GM21529 (cell line): ENCODE measurements at regions not wholly inside any gene's neighbourhood (a gene's known extent, or its start where the extent isn't known, plus 50 kb on each side); places are given as distances from the start of the nearest gene placed in this dataset.

Experiments used
- ATAC-seq: cut with Tn5 transposase; IDR thresholded peaks from one replicate; pipeline ENCODE4 v1.9.1; 2021; ENCODE audit not compliant: unreplicated experiment

DNA sequence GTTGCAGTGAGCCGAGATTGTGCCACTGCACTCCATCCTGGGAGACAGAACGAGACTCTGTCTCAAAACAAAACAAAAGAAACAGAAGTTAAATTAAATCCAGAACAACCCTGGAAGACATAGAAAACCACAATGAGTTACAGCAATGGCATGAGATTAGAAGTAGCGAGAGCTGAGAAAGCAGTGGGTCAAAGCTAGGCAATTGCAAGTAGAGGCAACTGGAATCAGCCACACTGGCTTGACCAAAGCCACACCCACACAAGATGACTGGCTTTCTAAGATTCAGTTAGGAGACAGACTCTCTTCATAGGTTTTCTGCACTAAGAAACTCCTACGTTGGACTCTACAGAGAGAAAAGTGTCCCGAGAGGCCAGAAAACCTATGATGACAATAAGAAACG is 443.0 kb downstream of the GPM6A start:
- no peak for ATAC-seq

DNA sequence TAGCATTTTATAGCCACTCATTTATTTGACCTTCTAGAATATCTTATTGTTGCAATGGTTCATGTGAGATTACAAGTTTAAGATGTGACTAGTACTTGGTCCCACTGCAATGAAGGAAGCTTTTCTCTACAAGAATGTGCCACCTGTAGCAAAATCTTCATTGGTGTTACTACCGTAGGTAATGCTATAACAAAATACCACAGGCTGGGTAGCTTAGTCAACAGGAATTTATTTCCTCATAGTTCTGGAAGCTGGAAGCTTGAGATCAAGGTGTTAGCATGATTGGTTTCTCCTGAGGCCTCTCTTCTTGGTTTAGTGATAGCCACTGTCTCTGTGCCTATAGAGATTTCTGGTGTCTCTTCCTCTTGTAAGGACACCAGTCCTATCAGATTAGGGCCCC is 441.0 kb downstream of the GPM6A start:
- no peak for ATAC-seq

DNA sequence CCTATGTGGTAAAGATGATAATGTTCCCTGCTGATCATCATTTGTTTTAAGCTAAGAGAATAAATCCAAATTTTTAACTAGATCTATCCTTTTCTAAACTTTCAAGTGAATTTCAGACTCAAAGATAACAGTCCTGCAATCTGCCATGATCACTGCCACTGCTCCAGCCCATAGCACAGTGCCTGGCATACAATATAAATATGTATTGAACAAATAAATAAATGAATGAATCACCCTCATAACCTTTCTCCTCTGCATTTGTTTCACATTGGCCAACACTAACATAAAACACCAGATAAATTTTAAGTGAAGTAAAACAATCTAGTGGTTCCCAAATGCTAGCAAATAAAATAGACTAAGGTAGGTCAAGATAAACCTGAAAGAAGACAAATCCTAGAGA is 439.0 kb downstream of the GPM6A start:
- no peak for ATAC-seq

DNA sequence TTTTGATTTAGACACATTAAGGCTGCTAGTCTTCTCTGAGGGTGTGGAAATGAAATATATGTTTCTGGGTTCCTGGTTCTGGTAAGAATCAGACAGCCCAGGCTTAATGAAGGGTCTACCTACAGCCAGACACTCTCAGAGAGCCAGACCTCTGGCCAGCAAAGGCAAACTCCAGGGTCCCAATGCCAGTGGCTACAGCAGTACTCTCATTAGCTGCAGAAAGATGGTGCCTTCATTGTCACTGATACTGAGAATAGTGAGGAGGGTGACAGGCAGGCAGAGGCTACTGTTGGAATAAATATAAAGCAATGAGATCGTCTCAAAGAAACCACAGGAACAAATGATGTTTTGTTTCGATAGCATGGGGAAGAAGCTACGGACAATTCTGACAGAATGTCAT is 437.6 kb downstream of the GPM6A start:
- no peak for ATAC-seq

DNA sequence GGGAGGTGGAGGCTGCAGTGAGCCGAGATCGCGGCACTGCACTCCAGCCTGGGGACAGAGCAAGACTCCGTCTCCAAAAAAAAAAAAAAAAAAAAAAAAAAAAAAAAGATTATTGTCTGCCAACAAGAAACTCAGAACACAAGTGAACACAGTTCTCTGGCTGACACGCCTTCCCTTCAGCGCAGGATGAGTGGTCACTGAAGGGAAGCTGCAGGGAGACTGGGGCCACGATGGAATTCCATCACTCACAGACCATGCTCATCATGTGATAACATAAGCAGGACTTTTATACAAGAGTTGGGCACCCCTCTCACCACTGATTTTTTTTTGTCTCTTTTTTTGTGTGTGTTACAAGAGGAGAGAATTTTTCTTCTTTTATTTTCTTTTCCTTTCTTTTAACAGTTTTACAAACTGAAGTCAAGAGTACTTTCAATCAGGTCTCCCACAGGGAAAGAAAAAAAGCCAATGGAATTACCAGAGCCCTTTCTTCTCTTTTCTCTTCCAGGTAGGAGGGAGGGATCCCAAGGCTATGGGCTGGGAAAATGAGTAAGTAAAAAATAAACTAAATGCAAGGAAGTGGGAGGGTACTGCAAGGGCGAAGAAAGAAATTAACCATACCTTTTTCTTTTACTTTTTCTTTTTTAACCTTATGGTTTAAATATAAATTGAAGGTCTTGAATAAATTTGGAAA is 435.6 kb downstream of the GPM6A start:
- no peak for ATAC-seq

DNA sequence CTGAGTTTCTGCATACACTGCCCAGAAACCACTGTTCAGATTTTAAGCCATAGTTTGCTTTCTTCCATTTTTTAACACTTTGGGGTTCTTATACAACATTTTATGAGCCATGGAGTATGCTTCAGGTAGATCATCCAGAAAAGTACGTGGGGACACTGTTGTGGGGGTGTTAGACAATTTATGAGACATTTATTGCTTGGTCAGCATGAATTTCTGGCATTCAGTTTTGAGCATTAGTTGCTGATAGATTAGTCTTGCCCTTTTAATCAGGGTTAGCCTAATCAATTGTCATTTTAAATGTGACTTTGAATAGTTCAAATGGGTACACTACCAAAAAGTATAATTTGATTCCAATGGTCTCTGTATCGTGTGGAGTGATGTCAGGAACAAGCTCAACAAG is 434.9 kb downstream of the GPM6A start:
- ATAC-seq: no peak

DNA sequence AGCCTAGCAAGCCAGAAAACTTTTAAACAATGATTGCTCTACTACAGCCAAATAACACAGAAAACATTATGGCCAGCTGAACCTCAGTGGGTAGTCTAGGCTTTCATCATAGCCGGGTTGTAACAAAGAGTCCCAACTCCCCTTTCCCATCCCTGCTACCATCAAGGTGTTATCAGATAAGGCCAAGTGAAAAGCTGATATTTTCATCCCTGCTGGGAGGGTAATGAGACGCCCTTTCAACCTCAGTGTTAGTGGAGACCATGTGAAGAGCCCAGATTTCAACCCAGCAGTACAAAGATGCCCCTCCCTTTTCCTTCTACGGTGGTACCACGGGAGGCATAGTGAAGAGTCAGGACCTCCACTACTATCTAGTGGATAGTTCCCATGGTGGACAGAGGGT is 433.7 kb downstream of the GPM6A start:
- no peak for ATAC-seq

DNA sequence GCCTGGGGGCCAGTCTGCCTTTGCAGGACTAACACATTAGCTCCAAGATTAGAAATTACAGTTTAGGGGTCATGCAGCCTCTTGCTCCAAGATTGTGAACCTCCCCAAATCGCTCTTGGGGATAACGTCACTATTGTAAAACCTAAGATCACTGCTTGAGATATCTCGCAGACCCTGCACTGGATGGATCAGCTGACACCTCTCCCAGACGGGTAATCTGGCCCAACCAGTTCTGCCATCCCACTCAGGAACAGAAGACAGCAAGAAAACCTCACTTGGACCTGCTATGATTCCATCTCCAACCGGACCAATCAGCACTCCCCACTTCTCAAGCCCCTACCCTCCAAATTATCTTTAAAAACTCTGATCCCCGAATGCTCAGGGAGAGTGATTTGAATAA is 431.2 kb downstream of the GPM6A start:
- no peak for ATAC-seq

DNA sequence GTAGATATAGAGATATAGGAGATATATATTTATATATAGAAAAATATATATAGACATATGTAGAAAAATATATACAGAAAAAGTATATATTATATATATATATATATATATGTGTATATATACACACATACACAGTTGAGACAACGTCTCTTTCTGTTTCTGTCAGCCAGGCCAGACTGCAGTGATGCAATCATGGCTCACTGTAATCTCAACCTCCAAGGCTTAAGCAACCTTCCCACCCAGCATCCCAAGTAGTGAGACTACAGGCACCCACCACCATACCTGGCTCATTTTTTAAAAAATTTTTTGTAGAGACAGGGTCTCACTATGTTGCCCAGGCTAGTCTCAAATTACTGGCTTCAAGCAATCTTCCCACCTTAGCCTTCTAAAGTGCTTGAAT is 426.3 kb downstream of the GPM6A start:
- ATAC-seq: no peak

DNA sequence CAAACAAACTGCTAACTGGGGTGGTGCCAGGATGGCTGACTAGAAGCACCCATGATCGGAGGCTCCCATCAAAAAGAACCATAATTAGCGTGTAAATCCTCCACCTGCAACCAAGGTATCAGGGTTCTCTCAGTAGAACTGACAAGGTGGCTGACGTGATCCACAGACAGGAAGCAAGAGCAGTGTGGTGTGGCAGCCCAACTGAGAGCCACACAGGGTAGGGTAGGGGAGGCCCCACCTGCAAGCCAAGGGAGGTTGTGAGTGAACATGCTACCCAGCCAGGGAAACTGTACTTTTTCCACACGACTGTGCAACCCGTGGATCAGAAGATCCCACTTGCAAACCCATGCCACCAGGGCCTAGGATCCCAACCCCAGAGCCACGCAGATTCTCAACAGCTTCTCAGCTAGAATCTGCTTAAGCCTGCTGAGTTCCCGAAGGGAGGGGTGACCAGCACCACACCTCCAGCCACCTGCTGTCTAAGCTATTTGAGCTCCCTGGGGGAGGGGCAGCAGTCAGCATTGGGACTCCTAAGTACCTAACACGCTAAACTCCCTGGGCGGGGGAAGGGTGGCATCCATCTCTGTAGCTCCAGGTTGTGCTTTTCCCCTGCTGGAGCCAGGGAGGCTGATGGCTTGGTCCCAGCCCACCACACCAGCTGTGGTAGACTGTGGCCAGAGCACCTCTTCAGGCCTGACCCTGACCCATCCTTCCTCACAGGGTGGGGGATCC is 425.1 kb downstream of the GPM6A start:
- no peak for ATAC-seq

DNA sequence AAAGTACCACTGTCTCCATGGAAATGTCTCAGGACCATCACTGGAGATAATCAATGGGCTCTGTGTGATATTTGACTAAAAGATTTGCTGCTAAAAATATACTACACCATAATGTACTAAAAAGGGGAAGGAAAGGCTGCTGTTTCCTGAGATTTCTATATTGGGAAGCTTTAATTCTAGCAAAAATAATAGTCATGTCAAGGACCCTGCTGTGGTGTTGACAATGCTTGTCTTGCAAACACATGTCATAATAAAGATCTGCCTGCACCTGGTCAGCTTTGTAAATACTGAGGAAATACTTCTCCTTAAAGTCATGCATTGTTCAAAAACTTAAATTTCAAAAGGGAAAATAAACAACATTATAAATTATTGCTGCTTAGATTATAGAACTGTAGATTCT is 417.9 kb downstream of the GPM6A start:
- no peak for ATAC-seq

DNA sequence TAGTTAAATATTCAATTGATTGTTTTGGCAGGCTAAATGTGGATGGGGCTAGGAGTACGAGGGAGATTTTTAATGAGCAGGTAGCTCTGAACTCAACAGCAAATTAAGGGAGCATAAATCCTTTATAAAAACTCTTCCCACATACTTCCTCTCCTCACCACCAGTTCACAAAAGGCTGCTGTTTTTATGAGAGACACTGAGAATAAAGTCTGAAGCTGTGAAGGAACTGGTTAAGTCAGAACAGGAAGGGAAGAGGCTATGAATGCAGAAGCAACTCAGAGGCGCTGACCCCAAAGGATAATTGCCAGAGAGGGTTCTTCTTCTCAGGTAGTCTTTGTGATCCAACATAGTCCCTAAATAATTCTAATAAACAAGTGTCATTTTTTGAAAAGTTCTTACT is 406.1 kb downstream of the GPM6A start:
- ATAC-seq: no peak

DNA sequence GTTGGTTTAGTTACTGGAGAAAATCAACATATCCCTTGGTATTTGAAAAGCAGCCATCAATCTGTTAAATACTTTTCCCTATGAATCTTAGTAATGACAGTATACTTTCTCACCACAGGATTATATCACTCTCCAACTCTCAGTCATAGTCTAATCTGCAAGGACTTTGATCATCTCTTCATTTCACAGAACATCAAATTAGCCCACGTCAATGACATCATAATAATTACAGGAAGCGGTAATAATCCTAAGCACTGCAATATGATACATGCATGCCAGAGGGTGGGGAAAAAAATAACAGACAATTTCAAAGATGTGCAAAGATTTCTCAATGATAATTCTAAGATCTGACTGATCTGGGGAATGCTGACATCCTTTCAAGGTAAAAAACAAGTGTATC is 404.1 kb downstream of the GPM6A start:
- ATAC-seq: no peak

DNA sequence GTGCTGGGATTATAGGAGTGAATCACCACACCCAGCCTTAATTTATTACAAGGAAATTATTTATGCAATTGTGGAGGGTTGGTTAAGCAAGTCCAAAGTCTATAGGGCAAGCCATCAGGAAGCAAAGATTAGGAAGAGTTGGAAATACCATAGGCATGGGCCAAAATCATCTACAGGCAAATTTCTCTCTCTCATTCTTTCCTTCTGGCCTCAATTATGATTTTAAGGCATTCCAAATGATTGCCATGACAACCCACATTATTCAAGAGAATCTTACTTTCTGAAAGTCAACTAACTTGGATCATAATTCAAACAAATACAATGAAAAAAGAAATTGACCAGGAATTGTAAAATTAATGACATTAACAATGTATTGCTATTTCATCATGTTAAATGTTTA is 400.8 kb downstream of the GPM6A start:
- ATAC-seq: no peak

DNA sequence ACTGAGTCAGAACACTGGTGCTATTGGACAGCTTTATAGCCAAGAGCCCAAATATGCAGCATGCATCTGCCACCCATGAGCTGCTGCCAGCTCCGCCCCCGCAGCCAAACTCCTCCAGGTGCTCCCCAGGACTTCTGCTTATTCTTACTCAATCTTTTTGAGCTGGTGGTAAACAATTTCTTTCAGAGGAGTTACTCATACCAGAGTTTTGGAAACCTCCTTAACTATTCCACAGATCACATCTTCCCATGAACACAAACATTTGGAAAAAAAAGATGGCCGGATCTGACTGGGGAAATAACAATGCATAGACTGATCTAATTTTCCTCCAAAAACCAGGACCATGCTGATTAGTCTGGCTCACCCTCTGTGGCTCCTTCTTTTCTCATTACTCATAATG is 399.9 kb downstream of the GPM6A start:
- ATAC-seq: no peak

DNA sequence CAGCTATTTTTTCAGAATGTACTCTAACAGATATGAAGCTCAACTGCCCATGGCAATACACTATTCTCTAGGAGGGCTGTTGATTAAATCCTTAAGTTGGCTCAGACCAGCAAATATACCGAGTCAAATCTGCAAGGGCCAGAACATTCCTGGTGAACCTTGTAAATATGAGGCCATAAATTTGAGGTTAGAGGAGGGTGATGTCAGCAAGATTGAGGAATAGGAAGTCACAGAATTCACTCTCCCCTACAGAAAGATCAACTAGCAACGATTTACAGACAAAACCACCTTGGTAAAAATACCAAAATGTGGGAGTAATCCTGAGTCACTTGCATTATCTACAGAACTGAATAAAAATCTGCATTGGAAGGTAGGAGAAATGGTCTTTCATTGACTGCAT is 399.3 kb downstream of the GPM6A start:
- no peak for ATAC-seq

DNA sequence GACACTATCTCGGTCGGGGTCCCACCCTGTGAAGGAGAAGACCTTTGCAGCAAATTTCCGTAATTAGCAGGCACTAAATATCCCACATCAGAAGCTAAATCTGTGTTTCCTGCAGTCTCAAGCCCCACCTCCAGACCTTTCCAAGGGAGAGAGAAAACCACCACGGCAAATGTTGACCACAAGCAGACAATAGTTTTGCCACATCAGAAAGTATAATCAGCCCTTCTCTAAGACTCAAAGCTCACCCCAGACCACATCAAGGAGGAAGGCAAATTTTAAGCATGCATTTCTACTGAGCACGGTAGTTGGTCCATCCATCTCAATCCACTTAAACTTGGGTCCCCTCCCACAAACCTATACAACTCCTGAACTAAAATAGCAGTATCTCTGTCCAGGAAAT is 398.5 kb downstream of the GPM6A start:
- no peak for ATAC-seq

DNA sequence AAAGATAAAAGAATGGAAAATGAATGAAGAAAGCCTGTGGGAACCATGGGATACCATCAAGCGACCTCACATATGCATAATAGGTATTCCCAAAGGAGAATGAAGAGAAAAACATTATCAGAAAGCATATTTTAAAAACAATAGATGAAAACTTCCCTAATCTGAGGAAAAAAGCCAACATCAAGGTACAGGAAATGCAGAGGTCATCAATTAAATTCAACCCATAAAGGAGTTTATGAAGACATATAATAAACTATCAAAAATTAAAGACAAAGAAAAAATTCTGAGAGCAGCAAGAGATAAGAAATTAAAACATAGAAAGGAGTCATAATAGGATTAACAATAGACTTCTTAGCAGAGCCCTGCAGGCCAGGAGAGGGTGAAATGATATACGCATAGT is 397.5 kb downstream of the GPM6A start:
- no peak for ATAC-seq

DNA sequence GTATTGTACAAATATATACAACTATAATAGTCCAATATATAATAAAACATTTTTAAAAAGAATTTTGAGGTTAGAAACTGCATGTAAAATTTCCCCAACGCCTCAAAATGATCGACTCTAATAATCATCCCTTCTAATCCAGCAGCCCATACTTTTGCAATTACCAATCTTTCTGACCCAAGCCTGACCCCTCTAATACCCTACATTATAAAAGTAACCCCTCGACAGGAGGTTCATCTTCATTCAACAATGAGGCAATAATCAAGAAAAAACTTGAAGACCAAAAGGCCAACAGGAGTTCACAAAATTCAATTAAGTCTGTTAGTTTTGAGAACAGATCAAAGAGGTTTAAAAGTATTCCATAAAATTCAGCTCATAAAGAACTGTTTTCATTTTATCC is 393.5 kb downstream of the GPM6A start:
- ATAC-seq: no peak

DNA sequence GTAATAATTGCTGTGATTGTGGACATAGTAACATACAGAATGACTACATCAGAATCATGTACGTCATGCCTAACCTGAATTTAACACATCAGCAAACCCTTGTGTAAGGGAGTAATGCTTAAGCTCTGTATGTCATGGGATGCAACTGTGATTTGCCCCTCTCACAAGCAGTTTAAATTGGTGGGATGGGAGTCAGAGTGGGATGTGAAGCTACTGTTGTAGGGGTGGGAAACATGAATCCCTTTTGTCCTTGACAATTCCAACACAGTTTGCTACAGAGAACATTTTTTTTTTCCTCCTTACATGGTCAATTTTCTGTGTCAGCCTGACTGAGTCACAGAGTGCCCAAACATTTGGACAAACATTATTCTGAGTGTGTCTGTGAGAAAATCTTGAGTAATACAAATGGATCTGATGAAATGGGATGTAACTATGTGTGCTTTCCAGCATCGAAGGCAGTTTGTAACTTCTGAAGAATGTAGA is 392.8 kb downstream of the GPM6A start:
- ATAC-seq: no peak

DNA sequence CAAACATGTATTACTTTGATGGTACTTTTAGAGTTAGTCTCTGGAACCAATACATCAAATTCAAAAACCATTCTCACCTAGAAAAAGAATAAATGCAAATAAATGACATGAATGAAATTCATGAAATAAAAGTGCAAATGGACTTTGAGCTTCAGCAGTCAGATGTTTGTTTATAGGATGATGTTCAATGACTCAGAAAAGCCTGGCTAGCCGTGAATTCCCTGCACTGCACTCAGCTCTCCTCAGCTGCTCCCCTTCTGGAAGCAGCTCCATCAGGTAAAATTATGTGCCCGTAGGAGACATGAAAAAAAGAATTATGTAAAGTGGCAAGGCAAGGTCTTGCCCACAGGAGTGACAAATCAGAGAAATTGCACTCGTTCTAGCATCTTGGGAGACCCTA is 390.6 kb downstream of the GPM6A start:
- no peak for ATAC-seq

DNA sequence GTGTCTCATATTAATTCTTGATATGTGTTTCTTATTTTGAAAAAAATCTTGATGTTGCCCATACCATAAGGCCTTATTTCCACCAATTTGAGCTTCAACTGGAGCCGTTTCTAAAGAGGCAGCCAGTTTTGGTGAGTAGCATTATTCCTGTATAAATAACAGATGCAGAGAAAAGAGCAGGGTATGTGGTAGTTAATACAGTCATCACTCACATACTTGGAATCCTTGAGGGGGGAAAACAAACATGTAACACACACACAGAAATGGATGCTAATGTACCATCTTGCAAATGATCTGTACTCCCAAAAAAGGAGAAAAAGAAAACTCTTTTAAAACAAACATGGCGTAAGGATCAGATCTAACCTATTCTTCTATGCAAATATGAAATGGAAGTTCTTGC is 389.7 kb downstream of the GPM6A start:
- ATAC-seq: no peak

DNA sequence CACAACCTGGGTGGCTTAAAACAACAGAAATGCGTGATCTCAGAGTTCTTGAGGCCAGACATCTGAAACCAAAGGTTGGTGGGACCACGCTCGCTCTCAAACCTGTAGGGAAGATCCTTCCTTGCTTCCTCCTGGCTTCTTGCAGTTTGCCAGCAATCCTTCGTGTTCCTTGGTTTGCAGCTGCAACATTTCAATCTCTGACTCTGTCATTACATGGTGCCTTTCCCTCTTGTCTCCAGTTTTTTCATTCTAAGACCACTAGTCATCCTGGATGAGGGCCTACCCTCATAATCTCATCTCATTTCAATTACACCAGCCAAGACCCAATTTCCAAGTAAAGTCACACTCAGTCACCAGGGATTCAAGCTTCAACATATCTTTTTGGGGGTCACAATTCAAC is 388.0 kb downstream of the GPM6A start:
- ATAC-seq: no peak
